KMS-11 (cell line): ENCODE measurements at regions not wholly inside any gene's neighbourhood (a gene's known extent, or its start where the extent isn't known, plus 50 kb on each side); places are given as distances from the start of the nearest gene placed in this dataset.

Experiments used
- H2AFZ ChIP-seq: fragments of 200-600 bp; sonication (generic); 2 replicates; pipeline ENCODE4 v1.6.1; 2016; ENCODE audit warnings: antibody characterized with exemption, mixed run types, low read depth
- H3K27ac ChIP-seq: fragments of 200-600 bp; sonication (generic); 2 replicates; pipeline ENCODE4 v1.6.1; 2016; ENCODE audit warnings: mild to moderate bottlenecking, mixed run types
- H3K27me3 ChIP-seq: fragments of 200-600 bp; sonication (generic); 2 replicates; pipeline ENCODE4 v1.6.1; 2017; ENCODE audit warnings: mild to moderate bottlenecking, low read depth, mixed run types, moderate library complexity; ENCODE audit not compliant: insufficient read depth
- H3K36me3 ChIP-seq: fragments of 200-600 bp; sonication (generic); 2 replicates; pipeline ENCODE4 v1.6.1; 2017; ENCODE audit warnings: mild to moderate bottlenecking, mixed run types; ENCODE audit not compliant: insufficient read depth
- H3K4me1 ChIP-seq: fragments of 200-600 bp; sonication (generic); 2 replicates; pipeline ENCODE4 v1.6.1; 2016; ENCODE audit warnings: mild to moderate bottlenecking, low read depth, mixed run types; ENCODE audit not compliant: poor library complexity, severe bottlenecking
- H3K4me2 ChIP-seq: fragments of 200-600 bp; sonication (generic); 2 replicates; pipeline ENCODE4 v1.7.0; 2016; ENCODE audit warnings: mild to moderate bottlenecking, mixed run types
- H3K4me3 ChIP-seq: fragments of 200-600 bp; sonication (generic); IDR thresholded peaks from 2 replicates; pipeline ENCODE4 v1.6.1; 2017; ENCODE audit warnings: low read depth, low read length, mixed read lengths; ENCODE audit not compliant: insufficient read depth
- H3K79me2 ChIP-seq: fragments of 200-600 bp; sonication (generic); 2 replicates; pipeline ENCODE4 v1.6.1; 2016; ENCODE audit warnings: low read depth, mixed run types; ENCODE audit not compliant: insufficient read depth
- H3K9ac ChIP-seq: fragments of 200-600 bp; sonication (generic); 2 replicates; pipeline ENCODE4 v1.6.1; 2016; ENCODE audit warnings: mild to moderate bottlenecking, mixed run types
- H4K20me1 ChIP-seq: fragments of 200-600 bp; sonication (generic); 2 replicates; pipeline ENCODE4 v1.6.1; 2016; ENCODE audit warnings: mild to moderate bottlenecking, mixed run types; ENCODE audit not compliant: insufficient read depth
- CTCF ChIP-seq: fragments of 200-600 bp; sonication (generic); conservative IDR thresholded peaks from 2 replicates; pipeline ENCODE4 v1.6.1; 2017; ENCODE audit warnings: low read depth, mild to moderate bottlenecking, antibody characterized with exemption, low read length, moderate library complexity, mixed read lengths

DNA sequence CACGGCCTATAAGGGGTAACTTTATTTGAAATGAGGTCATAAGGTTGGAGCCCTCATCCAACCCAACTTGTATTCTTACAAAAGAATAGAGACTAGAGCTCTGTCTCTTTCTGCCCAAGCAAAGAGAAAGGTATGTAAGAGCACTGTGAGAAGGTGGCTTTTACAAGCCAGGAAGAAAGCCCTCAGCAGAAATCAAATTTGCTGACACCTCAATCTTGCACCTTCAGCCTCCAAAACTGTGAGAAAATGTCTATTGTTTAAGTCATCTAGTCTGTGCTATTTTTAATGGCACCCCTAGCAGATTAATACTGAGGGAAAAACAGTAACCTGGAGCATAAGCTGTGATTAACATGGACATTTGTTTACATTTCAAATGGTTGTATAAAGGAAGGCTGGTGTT is 860.7 kb downstream of the PCDH7 start:
- TF ChIP-seq CTCF: no peak
- Histone ChIP-seq H4K20me1 (no peaks in the 10 kb centered on the region), H3K9ac (no peak overlapping the region), H3K4me2 (no peak overlapping the region), H3K4me1 (peaks cover 8% of the 10 kb centered on the region), H3K27ac (no peak overlapping the region), H3K36me3 (no peaks in the 10 kb centered on the region), H2AFZ (no peak overlapping the region), H3K4me3 (no peak overlapping the region), H3K79me2 (no peaks in the 10 kb centered on the region), H3K27me3 (no peaks in the 10 kb centered on the region)

DNA sequence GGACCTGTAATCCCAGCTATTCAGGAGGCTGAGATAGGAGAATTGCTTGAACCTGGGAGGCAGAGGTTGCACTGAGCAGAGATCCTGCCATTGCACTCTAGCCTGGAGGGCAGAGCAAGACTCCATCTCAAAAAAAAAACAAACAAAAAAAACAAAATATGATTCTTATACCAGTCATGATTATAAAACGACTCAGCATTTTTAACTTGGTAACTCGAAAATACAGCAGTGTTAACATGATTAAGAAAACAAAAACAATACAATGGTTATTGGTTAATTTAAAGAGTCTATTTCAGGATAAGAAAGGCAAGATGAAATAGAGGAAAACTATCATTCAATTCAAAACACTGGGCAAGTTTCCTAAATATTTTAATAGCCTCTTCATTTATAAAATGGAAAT is 865.3 kb downstream of the PCDH7 start:
- H3K9ac ChIP-seq: no peak overlapping the region
- H3K27me3 ChIP-seq: no peaks in the 10 kb centered on the region
- peaks cover 8% of the 10 kb centered on the region for H3K4me1 ChIP-seq
- no peak overlapping the region for H2AFZ ChIP-seq
- H4K20me1 ChIP-seq: no peaks in the 10 kb centered on the region
- no peaks in the 10 kb centered on the region for H3K79me2 ChIP-seq
- no peaks in the 10 kb centered on the region for H3K36me3 ChIP-seq
- no peak overlapping the region for H3K4me3 ChIP-seq
- H3K4me2 ChIP-seq: no peak overlapping the region
- H3K27ac ChIP-seq: no peak overlapping the region
- TF ChIP-seq CTCF: no peak

DNA sequence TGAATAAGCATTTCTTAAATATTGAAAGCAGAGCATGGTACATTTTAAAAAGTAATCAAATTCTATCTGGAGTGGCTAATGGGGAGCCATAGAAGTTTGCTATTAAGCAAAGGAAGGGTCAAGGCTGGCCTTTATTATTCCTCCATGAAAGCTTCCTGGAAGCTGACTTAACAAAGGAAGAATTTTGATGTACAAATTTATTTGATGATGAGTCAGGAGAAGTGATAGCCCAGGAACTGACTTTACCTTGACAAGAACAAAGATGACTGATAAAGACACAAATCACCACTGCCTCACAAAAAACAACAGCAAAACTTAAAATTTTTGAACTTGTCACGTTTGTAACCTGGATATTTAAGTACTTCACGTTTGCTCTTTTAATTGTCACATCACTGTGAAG is 872.1 kb downstream of the PCDH7 start:
- Histone ChIP-seq H2AFZ (no peak overlapping the region), H3K27ac (no peak overlapping the region), H3K36me3 (no peaks in the 10 kb centered on the region), H3K79me2 (no peaks in the 10 kb centered on the region), H3K4me3 (no peak overlapping the region), H3K9ac (no peak overlapping the region), H3K4me1 (no peaks in the 10 kb centered on the region), H3K4me2 (no peak overlapping the region), H3K27me3 (no peaks in the 10 kb centered on the region), H4K20me1 (no peaks in the 10 kb centered on the region)
- TF ChIP-seq CTCF: no peak

GRCh38 chr4:31595496-31595895 is 875.3 kb downstream of the PCDH7 start:
- no peak overlapping the region for H2AFZ ChIP-seq
- H3K36me3 ChIP-seq: no peaks in the 10 kb centered on the region
- H3K4me3 ChIP-seq: no peak overlapping the region
- no peak for TF ChIP-seq CTCF
- H3K27me3 ChIP-seq: no peaks in the 10 kb centered on the region
- no peaks in the 10 kb centered on the region for H3K4me1 ChIP-seq
- H4K20me1 ChIP-seq: no peaks in the 10 kb centered on the region
- H3K27ac ChIP-seq: no peak overlapping the region
- H3K9ac ChIP-seq: no peak overlapping the region
- H3K79me2 ChIP-seq: no peaks in the 10 kb centered on the region
- no peak overlapping the region for H3K4me2 ChIP-seq

DNA sequence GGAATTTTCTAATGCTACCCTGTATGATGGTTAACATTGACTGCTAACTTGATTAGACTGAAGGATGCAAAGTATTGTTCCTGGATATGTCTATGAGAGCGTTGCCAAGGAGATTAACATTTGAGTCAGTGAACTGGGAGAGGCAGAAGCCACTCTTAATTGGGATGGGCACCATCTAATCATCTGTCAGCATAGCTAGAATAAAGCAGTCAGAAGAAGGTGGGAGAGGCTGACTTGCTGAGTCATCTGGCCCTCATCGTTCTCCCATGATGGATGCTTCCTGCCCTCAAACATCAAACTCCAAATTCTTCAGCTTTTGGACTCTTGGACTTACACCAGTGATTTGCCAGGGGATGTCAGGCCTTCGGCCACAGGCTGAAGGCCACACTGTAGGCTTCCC is 878.5 kb downstream of the PCDH7 start:
- H3K4me2 ChIP-seq: no peak overlapping the region
- H3K27me3 ChIP-seq: no peaks in the 10 kb centered on the region
- TF ChIP-seq CTCF: no peak
- H3K36me3 ChIP-seq: no peaks in the 10 kb centered on the region
- H3K4me3 ChIP-seq: no peak overlapping the region
- H3K27ac ChIP-seq: no peak overlapping the region
- H3K79me2 ChIP-seq: no peaks in the 10 kb centered on the region
- no peak overlapping the region for H3K9ac ChIP-seq
- H4K20me1 ChIP-seq: no peaks in the 10 kb centered on the region
- no peaks in the 10 kb centered on the region for H3K4me1 ChIP-seq
- no peak overlapping the region for H2AFZ ChIP-seq
